OCI-LY1 (cell line): ENCODE measurements at regions not wholly inside any gene's neighbourhood (a gene's known extent, or its start where the extent isn't known, plus 50 kb on each side); places are given as distances from the start of the nearest gene placed in this dataset.

ENCODE experiments used
- EZH2 ChIP-seq: fragments of 200-600 bp; sonication (generic), shearing (Covaris generic); IDR thresholded peaks from 2 replicates; pipeline ENCODE4 v1.8.0; 2017; ENCODE audit warnings: borderline replicate concordance, mixed run types, mild to moderate bottlenecking, antibody characterized with exemption, low read length, moderate library complexity, mixed read lengths
- TF ChIP-seq, protein P1 (sequence below): fragments of 200-600 bp; sonication (generic), shearing (Covaris generic); IDR thresholded peaks from 2 replicates; pipeline ENCODE4 v1.5.1; 2017; ENCODE audit warnings: mild to moderate bottlenecking, antibody characterized with exemption, low read length, moderate library complexity, mixed read lengths

DNA sequence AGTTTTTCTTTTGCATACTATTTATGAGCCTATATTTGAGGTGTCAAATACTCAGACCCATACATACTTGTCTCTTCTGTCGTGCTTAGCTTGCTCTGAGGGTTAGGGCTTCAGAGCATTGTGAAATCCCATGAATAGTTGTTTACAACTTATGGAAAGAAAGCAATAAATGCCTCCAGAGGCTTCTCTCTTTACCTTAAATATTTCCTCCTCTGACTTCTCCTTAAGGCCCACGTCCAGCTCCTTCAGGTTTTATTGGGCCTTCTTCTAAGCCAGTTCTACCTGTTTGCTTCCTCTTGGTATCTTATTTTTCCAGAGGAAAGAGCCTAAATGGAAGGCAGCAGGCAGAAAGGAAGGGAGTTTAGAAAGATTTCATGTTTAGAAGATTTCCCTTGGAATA, 218.6 kb downstream of the SPTSSA start:
- TF ChIP-seq EZH2, result no peak
- TF ChIP-seq, protein P1, sequence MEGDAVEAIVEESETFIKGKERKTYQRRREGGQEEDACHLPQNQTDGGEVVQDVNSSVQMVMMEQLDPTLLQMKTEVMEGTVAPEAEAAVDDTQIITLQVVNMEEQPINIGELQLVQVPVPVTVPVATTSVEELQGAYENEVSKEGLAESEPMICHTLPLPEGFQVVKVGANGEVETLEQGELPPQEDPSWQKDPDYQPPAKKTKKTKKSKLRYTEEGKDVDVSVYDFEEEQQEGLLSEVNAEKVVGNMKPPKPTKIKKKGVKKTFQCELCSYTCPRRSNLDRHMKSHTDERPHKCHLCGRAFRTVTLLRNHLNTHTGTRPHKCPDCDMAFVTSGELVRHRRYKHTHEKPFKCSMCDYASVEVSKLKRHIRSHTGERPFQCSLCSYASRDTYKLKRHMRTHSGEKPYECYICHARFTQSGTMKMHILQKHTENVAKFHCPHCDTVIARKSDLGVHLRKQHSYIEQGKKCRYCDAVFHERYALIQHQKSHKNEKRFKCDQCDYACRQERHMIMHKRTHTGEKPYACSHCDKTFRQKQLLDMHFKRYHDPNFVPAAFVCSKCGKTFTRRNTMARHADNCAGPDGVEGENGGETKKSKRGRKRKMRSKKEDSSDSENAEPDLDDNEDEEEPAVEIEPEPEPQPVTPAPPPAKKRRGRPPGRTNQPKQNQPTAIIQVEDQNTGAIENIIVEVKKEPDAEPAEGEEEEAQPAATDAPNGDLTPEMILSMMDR, result no peak
